GM12878 (cell line): ENCODE measurements at regions not wholly inside any gene's neighbourhood (a gene's known extent, or its start where the extent isn't known, plus 50 kb on each side); places are given as distances from the start of the nearest gene placed in this dataset.

ENCODE experiments used
- POLR2A ChIP-seq: IDR thresholded peaks from 2 replicates; pipeline ENCODE4 v1.6.1; 2011; ENCODE audit warnings: low read depth, mild to moderate bottlenecking, low read length
- SREBF1 ChIP-seq: IDR thresholded peaks from 2 replicates; pipeline ENCODE4 v1.6.1; 2012; ENCODE audit warnings: mild to moderate bottlenecking, low read length
- SRF ChIP-seq, 2 experiments: IDR thresholded peaks; 2 replicates each; pipeline ENCODE4 v1.6.1; 2011; ENCODE audit warnings: low read depth in 2 of 2, low read length in 2 of 2, mild to moderate bottlenecking in 1 of 2, moderate library complexity in 1 of 2
- ZNF207 ChIP-seq: fragments of 450-650 bp; IDR thresholded peaks from 2 replicates; pipeline ENCODE4 v1.6.1; 2014; ENCODE audit warnings: antibody characterized with exemption, mild to moderate bottlenecking, borderline replicate concordance
- TF ChIP-seq, protein P1 (sequence below): IDR thresholded peaks from 2 replicates; pipeline ENCODE4 v1.6.1; 2012; ENCODE audit warnings: low read depth, low read length, improper control_type of control experiment
- TF ChIP-seq, protein P2 (sequence below), 3 experiments: IDR thresholded peaks in 2 of 3; conservative IDR thresholded peaks in 1 of 3; 2 replicates each; pipeline ENCODE4 v1.5.1; 2011; ENCODE audit warnings: low read depth in 3 of 3, low read length in 3 of 3, mild to moderate bottlenecking in 3 of 3, control low read depth in 2 of 3, moderate library complexity in 2 of 3, inconsistent platforms in 1 of 3, mixed read lengths in 1 of 3; ENCODE audit not compliant: control insufficient read depth in 2 of 3, insufficient read depth in 1 of 3; ENCODE audit errors: extremely low read depth in 1 of 3
- TF ChIP-seq, protein P3 (sequence below): fragments of 450-650 bp; IDR thresholded peaks from 2 replicates; pipeline ENCODE4 v1.6.1; 2017; ENCODE audit warnings: mild to moderate bottlenecking, moderate library complexity

DNA sequence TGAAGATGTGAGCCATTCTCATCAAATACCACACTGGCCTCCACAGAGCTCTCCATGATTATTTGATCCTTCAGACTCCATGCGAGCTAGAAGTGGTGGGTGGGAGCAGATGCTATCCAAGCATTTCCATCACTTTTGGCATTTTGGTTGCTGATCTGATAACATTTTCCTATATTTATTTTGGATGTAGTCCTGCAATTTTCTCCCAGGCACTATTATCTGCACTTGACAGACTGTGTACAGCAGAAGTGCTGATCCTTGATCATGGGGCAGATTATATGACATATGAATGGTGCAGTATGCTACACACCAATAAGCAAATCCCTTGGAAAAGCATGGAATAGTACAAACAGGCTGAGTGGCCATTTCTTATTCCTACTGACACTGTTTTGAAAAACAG, 167.6 kb upstream of the LRRC7 start:
- TF ChIP-seq, protein P1, sequence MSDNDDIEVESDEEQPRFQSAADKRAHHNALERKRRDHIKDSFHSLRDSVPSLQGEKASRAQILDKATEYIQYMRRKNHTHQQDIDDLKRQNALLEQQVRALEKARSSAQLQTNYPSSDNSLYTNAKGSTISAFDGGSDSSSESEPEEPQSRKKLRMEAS = no peak
- TF ChIP-seq, protein P2, sequence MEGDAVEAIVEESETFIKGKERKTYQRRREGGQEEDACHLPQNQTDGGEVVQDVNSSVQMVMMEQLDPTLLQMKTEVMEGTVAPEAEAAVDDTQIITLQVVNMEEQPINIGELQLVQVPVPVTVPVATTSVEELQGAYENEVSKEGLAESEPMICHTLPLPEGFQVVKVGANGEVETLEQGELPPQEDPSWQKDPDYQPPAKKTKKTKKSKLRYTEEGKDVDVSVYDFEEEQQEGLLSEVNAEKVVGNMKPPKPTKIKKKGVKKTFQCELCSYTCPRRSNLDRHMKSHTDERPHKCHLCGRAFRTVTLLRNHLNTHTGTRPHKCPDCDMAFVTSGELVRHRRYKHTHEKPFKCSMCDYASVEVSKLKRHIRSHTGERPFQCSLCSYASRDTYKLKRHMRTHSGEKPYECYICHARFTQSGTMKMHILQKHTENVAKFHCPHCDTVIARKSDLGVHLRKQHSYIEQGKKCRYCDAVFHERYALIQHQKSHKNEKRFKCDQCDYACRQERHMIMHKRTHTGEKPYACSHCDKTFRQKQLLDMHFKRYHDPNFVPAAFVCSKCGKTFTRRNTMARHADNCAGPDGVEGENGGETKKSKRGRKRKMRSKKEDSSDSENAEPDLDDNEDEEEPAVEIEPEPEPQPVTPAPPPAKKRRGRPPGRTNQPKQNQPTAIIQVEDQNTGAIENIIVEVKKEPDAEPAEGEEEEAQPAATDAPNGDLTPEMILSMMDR (IDR thresholded peaks at IDR 0.05 in 2 of 3, conservative IDR thresholded peaks at IDR 0.05 in 1 of 3; ENCODE audit: control insufficient read depth in 2 of 3, extremely low read depth in 1 of 3, insufficient read depth in 1 of 3, low read depth in 3 of 3, low read length in 3 of 3) = no peak
- TF ChIP-seq POLR2A = no peak
- no peak for TF ChIP-seq ZNF207
- TF ChIP-seq SREBF1 = no peak
- no peak for TF ChIP-seq SRF (IDR thresholded peaks at IDR 0.05; ENCODE audit: low read depth in 2 of 2, low read length in 2 of 2)
- TF ChIP-seq, protein P3, sequence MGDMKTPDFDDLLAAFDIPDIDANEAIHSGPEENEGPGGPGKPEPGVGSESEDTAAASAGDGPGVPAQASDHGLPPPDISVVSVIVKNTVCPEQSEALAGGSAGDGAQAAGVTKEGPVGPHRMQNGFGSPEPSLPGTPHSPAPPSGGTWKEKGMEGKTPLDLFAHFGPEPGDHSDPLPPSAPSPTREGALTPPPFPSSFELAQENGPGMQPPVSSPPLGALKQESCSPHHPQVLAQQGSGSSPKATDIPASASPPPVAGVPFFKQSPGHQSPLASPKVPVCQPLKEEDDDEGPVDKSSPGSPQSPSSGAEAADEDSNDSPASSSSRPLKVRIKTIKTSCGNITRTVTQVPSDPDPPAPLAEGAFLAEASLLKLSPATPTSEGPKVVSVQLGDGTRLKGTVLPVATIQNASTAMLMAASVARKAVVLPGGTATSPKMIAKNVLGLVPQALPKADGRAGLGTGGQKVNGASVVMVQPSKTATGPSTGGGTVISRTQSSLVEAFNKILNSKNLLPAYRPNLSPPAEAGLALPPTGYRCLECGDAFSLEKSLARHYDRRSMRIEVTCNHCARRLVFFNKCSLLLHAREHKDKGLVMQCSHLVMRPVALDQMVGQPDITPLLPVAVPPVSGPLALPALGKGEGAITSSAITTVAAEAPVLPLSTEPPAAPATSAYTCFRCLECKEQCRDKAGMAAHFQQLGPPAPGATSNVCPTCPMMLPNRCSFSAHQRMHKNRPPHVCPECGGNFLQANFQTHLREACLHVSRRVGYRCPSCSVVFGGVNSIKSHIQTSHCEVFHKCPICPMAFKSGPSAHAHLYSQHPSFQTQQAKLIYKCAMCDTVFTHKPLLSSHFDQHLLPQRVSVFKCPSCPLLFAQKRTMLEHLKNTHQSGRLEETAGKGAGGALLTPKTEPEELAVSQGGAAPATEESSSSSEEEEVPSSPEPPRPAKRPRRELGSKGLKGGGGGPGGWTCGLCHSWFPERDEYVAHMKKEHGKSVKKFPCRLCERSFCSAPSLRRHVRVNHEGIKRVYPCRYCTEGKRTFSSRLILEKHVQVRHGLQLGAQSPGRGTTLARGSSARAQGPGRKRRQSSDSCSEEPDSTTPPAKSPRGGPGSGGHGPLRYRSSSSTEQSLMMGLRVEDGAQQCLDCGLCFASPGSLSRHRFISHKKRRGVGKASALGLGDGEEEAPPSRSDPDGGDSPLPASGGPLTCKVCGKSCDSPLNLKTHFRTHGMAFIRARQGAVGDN = no peak
